ENCODE measurements at regions not wholly inside any gene's neighbourhood (a gene's known extent, or its start where the extent isn't known, plus 50 kb on each side); places are given as distances from the start of the nearest gene placed in this dataset.
"Not testable (repeated sequence)": the region's sequence is repeated elsewhere in the genome, so short reads cannot be mapped to it uniquely, and the experiment has no call there.

- TF ChIP-seq PPARA (CRISPR knock-in tag; IDR thresholded peaks at IDR 0.05; ENCODE audit: borderline replicate concordance) (no peak), ISL1 (CRISPR knock-in tag; IDR thresholded peaks at IDR 0.05) (no peak), BACH2 (CRISPR knock-in tag; IDR thresholded peaks at IDR 0.05; ENCODE audit: borderline replicate concordance) (no peak), ZC3H10 (CRISPR knock-in tag; IDR thresholded peaks at IDR 0.05) (no peak), ESRRG (CRISPR knock-in tag; IDR thresholded peaks at IDR 0.05) (no peak)
- no peak for ATAC-seq
These were observed 718.2 kb downstream of the NTRK3 start for GRCh38 chr15:87538327-87538834.

- ATAC-seq: no peak
- TF ChIP-seq GLIS3 (CRISPR knock-in tag; IDR thresholded peaks at IDR 0.05) (no peak), ZNF70 (CRISPR knock-in tag; IDR thresholded peaks at IDR 0.05) (no peak), ESRRG (CRISPR knock-in tag; IDR thresholded peaks at IDR 0.05) (no peak), ZFP30 (CRISPR knock-in tag; IDR thresholded peaks at IDR 0.05) (no peak), CSDC2 (CRISPR knock-in tag; IDR thresholded peaks at IDR 0.05) (no peak), CSRNP3 (CRISPR knock-in tag; IDR thresholded peaks at IDR 0.05) (no peak), POU6F1 (CRISPR knock-in tag; IDR thresholded peaks at IDR 0.05; ENCODE audit: borderline replicate concordance, low read depth) (no peak), CREB5 (CRISPR knock-in tag; IDR thresholded peaks at IDR 0.05; ENCODE audit: low read depth) (no peak), PPARA (CRISPR knock-in tag; IDR thresholded peaks at IDR 0.05; ENCODE audit: borderline replicate concordance) (no peak), TOX (CRISPR knock-in tag; IDR thresholded peaks at IDR 0.05; ENCODE audit: borderline replicate concordance) (no peak), ZNF565 (CRISPR knock-in tag; conservative IDR thresholded peaks at IDR 0.05; ENCODE audit: low read depth) (no peak), TCF4 (CRISPR knock-in tag; IDR thresholded peaks at IDR 0.05; ENCODE audit: borderline replicate concordance) (no peak), BACH2 (CRISPR knock-in tag; IDR thresholded peaks at IDR 0.05; ENCODE audit: borderline replicate concordance) (no peak), ZC3H10 (CRISPR knock-in tag; IDR thresholded peaks at IDR 0.05) (no peak), ZFP3 (CRISPR knock-in tag; IDR thresholded peaks at IDR 0.05) (no peak)
These were observed 719.2 kb downstream of the NTRK3 start for GRCh38 chr15:87537295-87537694.

GRCh38 chr15:87533637-87534036, 722.9 kb downstream of the NTRK3 start:
- not testable (repeated sequence) for ATAC-seq

GRCh38 chr15:87528873-87529272, 727.7 kb downstream of the NTRK3 start:
- peak; percentile 53; the same call in 2 of the 3 replicates for ATAC-seq
- TF ChIP-seq ISL1 (CRISPR knock-in tag; IDR thresholded peaks at IDR 0.05): peak; percentile 51
- peak; percentile 35; the same call in 1 of the 2 replicates for TF ChIP-seq TCF4 (CRISPR knock-in tag; IDR thresholded peaks at IDR 0.05; ENCODE audit: borderline replicate concordance)
- TF ChIP-seq ZNF8 (CRISPR knock-in tag; IDR thresholded peaks at IDR 0.05): no peak

GRCh38 chr15:87527875-87528274, 728.7 kb downstream of the NTRK3 start:
- no peak for TF ChIP-seq ZFP3 (CRISPR knock-in tag; IDR thresholded peaks at IDR 0.05)
- no peak for TF ChIP-seq ESRRG (CRISPR knock-in tag; IDR thresholded peaks at IDR 0.05)
- no peak for TF ChIP-seq GLIS3 (CRISPR knock-in tag; IDR thresholded peaks at IDR 0.05)
- TF ChIP-seq TOX (CRISPR knock-in tag; IDR thresholded peaks at IDR 0.05; ENCODE audit: borderline replicate concordance): no peak
- TF ChIP-seq CSRNP3 (CRISPR knock-in tag; IDR thresholded peaks at IDR 0.05): no peak
- ATAC-seq: no peak

GRCh38 chr15:87527416-87527815, 729.1 kb downstream of the NTRK3 start:
- ATAC-seq: peak; percentile 59; the same call in 2 of the 3 replicates

More at GRCh38 chr15:87527416-87527815, 729.1 kb downstream of the NTRK3 start:
- TF ChIP-seq BACH2 (CRISPR knock-in tag; IDR thresholded peaks at IDR 0.05; ENCODE audit: borderline replicate concordance) (no peak), ISL1 (CRISPR knock-in tag; IDR thresholded peaks at IDR 0.05) (no peak), ZNF565 (CRISPR knock-in tag; conservative IDR thresholded peaks at IDR 0.05; ENCODE audit: low read depth) (no peak), ZFP3 (CRISPR knock-in tag; IDR thresholded peaks at IDR 0.05) (no peak), TCF4 (CRISPR knock-in tag; IDR thresholded peaks at IDR 0.05; ENCODE audit: borderline replicate concordance) (no peak), ZNF70 (CRISPR knock-in tag; IDR thresholded peaks at IDR 0.05) (no peak), GLIS3 (CRISPR knock-in tag; IDR thresholded peaks at IDR 0.05) (no peak), TOX (CRISPR knock-in tag; IDR thresholded peaks at IDR 0.05; ENCODE audit: borderline replicate concordance) (no peak), PATZ1 (CRISPR knock-in tag; IDR thresholded peaks at IDR 0.05; ENCODE audit: borderline replicate concordance) (no peak)

Measured in SK-N-SH treated with all-trans-retinoic acid at 6 μM for 48 hours (cell line).